ENCODE measurements at regions not wholly inside any gene's neighbourhood (a gene's known extent, or its start where the extent isn't known, plus 50 kb on each side); places are given as distances from the start of the nearest gene placed in this dataset.

DNA sequence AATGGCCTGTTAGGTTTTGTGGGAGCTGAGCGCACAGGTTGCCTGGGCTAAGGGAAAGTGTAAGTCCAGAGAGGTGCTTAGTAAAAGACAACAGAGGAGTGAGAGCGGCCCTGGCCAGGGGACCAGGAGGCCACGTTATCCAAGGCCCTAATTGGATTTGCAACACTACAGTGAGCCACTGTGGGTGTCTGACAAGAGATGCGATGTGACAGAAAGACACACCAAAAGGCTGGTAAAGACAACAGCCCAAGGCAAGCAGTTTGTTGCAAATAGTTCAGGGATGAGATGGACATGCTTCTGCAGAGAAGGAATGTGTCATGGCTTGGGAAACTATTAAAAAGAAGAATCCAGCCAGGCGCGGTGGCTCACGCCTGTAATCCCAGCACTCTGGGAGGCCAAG lies 162.7 kb upstream of the KIT start:
- no peak for DNase-seq (ENCODE audit: low read depth)

GRCh38 chr4:54495641-54496040 lies 162.1 kb upstream of the KIT start:
- no peak for DNase-seq (ENCODE audit: low read depth)

GRCh38 chr4:54496412-54496811 lies 161.3 kb upstream of the KIT start:
- DNase-seq (ENCODE audit: low read depth): no peak

DNA sequence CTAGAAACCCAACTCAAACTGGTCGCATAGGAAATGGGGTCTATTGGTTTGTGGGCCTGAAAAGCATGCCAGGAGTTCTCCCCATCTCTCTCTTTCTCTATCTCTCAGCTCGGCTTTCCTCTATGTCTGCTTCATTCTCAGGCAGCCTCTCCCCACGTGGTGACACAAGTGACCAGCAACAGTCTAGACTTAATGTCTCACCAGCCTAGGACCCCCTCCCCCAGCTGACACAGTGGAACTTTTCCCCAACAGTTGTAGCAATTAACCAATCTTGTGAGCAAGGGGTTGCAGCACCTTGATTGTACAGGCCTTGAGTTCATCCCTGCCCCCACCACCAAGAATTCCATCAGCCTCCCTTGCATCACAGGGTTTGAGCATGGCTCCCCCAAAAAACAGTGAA lies 159.8 kb upstream of the KIT start:
- no peak for DNase-seq (ENCODE audit: low read depth)

DNA sequence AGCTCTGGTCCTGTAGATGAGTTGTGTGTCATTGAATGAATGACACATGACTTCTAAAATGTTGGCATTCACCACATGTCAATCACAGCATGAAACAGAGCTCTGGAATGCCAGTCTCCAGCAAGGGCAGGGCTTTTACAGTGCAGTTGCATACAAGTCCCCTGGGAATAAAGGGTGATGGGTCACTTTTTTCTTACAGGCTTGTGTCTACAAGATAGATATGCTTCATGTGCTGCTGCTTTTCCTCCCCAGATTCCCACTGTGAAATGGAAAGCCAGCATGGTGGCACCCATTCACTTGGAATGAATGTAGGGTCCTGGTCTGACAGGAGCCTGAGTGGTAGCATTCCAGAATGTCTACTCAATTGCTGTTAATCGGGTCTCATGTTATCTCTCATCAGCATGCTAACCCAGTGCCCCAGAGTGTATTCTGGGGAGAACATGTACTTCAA lies 159.1 kb upstream of the KIT start:
- DNase-seq (ENCODE audit: low read depth): peak; percentile 12

DNA sequence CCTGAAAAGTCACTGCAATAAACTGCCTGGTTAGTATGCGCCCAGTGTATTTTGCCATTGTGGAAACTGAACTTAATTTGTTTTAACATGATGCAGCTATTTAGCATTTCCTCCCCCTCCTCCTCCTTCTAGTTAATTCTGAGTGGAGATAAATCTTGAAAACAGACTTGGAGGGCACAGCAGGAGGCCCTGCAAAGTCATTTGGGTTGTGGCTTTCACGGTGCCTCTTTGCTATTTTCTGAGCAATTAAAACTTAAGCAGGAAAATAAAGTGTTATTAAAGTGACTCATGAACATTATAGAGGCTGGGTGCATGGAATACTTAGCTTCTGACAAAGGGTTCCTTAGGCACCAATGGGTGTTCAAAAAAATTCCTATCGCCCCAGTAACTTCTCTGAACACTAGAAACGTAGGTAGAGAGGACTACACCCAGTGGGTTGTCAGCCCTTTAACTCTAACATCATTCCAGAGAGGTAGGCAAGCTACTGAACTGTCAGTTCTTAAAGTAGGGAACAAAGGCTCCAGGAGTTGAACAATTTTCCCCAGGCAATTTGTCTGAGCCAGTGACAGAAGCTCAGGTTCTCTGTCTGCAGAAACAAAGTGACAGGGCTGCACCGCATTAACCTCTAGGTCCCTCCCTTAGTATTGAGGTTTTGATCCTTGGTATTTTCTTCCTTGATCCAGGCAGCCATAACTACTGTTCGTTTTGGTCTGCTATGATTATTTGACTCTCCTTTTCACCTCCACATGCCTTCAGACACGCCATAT lies 158.3 kb upstream of the KIT start:
- DNase-seq (ENCODE audit: low read depth): peak; percentile 5

DNA sequence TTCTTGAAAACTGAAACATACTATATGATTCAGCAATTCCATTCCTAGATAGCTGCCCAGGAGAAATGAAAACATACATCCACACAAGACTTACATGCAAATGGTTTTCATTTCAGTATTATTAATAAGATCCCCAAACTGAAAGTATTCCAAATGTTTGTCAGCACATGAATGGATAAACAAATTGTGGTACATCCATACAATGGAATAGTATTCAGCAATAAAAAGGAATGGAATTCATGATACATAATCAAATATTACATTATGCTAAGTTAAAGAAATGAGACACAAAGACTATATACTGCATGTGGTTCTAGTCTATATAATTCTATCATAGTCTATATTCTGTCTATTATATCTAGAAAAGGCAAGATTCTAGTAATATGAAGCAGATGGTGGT lies 152.4 kb upstream of the KIT start:
- DNase-seq (ENCODE audit: low read depth): no peak

- no peak for DNase-seq (ENCODE audit: low read depth)
These were observed 151.8 kb upstream of the KIT start for GRCh38 chr4:54505996-54506395.

DNA sequence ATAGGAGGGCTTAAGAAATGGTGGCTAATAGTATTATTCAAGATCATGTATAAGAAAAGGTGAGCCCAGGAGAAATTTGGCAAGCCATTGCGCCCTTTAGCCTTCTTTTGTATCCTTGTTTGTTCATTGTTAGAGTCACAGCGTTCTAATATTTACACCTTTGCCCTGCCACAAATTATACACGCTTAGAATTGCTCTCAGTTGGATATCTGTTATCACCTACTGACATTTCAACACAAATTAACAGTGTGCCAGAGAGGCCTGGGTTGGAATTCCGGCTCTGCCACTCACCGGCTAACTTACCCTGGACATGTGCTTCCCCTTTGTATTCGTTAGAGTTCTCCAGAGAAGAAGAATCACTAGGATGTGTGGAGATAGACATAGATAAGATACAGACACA lies 148.7 kb upstream of the KIT start:
- DNase-seq (ENCODE audit: low read depth): no peak

DNA sequence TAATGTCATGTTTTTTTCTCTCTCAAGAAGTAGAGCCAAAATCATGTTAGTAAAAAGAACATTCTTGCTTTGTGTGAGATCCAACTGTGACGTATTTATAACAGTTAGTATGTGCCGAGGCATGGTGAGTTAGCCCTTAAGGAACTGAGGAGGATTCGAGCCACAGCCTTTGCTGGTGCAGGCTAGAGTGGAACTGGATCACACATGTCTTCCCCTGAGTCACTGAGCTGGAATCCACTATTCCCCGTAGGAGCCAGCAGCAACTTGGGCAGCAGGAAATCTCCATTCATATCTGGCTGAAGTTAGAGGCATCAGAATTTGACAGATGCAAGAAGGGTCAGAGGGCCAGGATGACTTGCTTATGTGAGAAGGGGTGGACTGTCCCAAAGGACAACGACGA lies 144.6 kb upstream of the KIT start:
- peak; percentile 52 for DNase-seq (ENCODE audit: low read depth)

DNA sequence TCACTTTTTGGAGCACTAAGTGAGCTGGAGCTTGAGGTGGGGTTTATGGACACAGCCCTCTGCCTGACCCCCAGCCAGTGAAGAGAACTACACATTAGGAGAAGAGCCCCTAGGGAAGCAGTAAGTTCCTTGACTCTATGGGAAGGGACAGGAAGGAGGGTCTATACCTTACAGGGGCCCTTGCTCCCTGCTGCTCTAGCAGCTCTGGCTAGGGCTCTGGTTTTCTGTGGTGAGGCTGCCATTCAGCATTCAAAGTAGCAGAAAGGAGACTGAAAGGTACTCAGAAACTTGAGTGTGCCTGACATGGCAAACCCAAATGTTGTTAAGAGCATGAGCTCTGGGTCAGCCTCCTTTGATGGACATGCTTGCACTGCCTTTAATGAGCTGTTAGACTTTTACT lies 144.0 kb upstream of the KIT start:
- DNase-seq (ENCODE audit: low read depth): no peak

DNA sequence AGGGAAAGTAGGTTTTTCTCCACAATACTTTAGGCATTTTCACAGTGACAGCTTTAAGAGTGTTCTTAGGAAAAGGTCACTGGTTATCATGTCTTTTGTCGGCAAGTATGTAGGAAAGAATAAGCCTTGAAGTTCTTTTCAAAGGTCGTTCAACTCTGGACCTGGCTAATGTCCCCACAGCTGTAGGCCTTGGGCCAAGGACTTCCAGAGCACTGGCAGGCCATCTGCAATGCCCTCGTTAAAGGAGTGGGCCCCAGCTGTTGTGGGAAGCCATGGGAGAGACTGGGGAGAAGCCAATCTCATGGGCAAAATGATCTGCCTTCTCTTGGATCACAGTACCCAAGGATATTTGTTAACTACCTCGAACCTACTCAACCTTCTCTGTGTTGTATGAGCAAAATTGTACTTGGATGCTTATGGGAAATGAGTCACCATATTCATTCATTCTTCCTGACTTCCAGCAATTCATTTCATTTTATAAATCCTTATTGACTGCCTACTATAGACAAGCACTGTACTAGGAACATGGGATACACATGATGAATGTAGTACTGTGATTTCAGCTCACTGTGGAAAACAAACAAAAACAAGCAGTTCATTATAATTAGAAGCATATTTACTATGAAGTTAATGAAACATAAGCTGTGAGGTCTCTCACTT lies 141.1 kb upstream of the KIT start:
- no peak for DNase-seq (ENCODE audit: low read depth)

- DNase-seq (ENCODE audit: low read depth): no peak
These were observed 139.8 kb upstream of the KIT start for GRCh38 chr4:54517781-54518444.

DNA sequence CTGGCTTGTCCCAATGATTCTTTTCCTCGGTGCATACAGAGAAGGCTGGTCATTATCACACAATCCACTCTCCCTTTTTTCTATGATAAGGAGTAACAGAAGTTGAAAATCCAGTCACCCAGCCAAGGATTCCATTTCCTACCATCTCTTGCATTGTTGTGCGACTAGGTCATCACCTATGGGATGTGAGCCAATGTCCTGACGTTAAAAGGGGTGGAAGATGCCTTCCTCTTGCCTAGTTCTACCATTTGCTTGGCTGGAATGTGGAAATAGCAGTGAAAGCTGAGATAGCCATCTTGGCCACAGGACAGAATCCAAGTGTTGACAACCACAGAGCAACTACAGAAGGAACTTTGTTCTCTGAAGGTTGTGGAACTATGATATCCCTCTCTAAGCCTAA lies 132.2 kb upstream of the KIT start:
- peak; percentile 62 for DNase-seq (ENCODE audit: low read depth)

DNA sequence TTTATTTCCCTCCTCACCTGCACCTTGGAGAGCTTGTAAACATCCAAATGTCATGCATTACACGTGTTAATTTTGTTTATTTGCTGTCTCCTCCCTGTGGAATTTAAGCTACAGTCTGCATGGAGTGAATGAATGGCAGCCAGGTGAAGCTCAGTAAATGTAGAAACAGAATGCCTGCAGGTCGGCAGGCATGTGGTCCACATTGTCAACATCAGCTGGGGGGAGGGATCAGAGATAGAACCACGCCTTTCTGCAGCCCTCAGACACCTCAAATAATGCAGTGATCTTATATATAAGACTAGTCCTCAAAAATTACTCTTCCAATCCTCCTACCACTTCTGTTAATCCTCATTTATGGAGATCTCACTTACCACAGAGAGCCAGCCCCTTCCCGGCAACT lies 131.2 kb upstream of the KIT start:
- no peak for DNase-seq (ENCODE audit: low read depth)

- DNase-seq (ENCODE audit: low read depth): no peak
These were observed 130.2 kb upstream of the KIT start for GRCh38 chr4:54527532-54527931.

GRCh38 chr4:54539500-54540029 lies 118.2 kb upstream of the KIT start:
- peak; percentile 23 for DNase-seq (ENCODE audit: low read depth)

GRCh38 chr4:54540931-54541330 lies 116.8 kb upstream of the KIT start:
- DNase-seq (ENCODE audit: low read depth): no peak

GRCh38 chr4:54541426-54542118 lies 116.2 kb upstream of the KIT start:
- DNase-seq (ENCODE audit: low read depth): peak; percentile 10

DNA sequence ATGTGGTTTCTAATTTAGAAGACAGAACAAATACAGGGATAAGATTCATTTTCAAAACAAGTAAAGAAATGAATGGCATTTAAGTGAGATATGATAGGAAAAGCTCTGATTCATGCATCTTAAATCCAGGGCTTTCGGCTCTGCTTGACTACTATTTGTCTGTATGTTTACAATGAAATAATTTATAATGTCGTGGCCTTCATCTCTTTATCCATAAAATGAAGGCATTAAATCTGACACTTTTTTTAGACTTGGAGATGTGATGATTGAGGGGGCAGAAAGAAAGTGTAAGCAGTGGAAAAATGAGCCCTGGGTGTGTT lies 115.7 kb upstream of the KIT start:
- no peak for DNase-seq (ENCODE audit: low read depth)

DNA sequence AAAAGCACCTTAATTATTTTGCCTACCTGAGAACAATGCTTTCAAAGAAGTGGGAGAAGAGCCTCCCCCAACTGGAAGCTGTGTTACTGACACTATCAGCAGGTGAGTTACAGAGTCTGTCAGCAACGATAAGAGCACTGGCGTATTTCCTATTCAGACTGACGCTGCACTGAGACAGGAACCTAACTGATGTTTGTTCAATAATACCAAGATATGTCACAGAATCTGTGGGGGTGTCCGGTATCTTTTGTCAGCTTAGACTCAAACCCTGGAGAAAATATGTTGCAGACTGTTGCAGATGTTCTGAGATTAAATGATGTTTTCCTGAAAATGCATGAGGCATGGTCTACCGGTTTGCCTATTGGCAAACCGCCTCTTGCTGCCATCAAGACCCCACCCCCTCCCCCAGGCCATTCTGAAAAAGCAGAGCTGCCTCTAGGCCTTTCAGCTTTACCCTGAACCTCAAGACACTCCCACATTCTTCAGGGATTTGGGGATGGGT lies 115.2 kb upstream of the KIT start:
- DNase-seq (ENCODE audit: low read depth): no peak

GRCh38 chr4:54543088-54543795 lies 114.5 kb upstream of the KIT start:
- peak; percentile 67 for DNase-seq (ENCODE audit: low read depth)
